WTC11 (cell line): ENCODE measurements at regions not wholly inside any gene's neighbourhood (a gene's known extent, or its start where the extent isn't known, plus 50 kb on each side); places are given as distances from the start of the nearest gene placed in this dataset.

ENCODE experiments used
- ATAC-seq: fragments of 200-7000 bp; cut with Tn5 transposase; 2 replicates; pipeline ENCODE4 v1.10.0; 2021; ENCODE audit warnings: mild to moderate bottlenecking, moderate library complexity
- CTCF ChIA-PET: fragments of 300-600 bp; sonication (Branson Sonifier 250); formaldehyde crosslinking; loops from one replicate; lab custom pipeline; 2021; ENCODE audit warnings: antibody characterized with exemption; lab: Charles Lee
- POLR2A ChIA-PET: fragments of 350-600 bp; sonication (Branson Sonifier 250); formaldehyde crosslinking; loops from one replicate; lab custom pipeline; 2021; ENCODE audit warnings: antibody characterized with exemption; lab: Charles Lee
- DNase-seq: peaks from one replicate; pipeline ENCODE4 v3.0.0; 2021; ENCODE audit warnings: low spot score
- H3K27ac Mint-ChIP-seq: 2 replicates; pipeline ENCODE4 v1.8.0; 2021; ENCODE audit warnings: mixed read lengths
- H3K27me3 Mint-ChIP-seq: 2 replicates; pipeline ENCODE4 v1.8.0; 2021; ENCODE audit warnings: low read depth, mild to moderate bottlenecking, moderate library complexity, mixed read lengths
- H3K36me3 Mint-ChIP-seq: 2 replicates; pipeline ENCODE4 v1.8.0; 2021; ENCODE audit warnings: mixed read lengths
- H3K4me1 Mint-ChIP-seq: 2 replicates; pipeline ENCODE4 v1.8.0; 2022; ENCODE audit warnings: mixed read lengths
- H3K4me3 Mint-ChIP-seq: 2 replicates; pipeline ENCODE4 v1.8.0; 2021; ENCODE audit warnings: mild to moderate bottlenecking, moderate library complexity, mixed read lengths
- H3K9me3 Mint-ChIP-seq: 2 replicates; pipeline ENCODE4 v1.8.0; 2021; ENCODE audit warnings: mixed read lengths
- ATF1 ChIP-seq: sonication (generic); formaldehyde crosslinking; IDR thresholded peaks from 2 replicates; pipeline ENCODE4 v1.8.1; 2023; ENCODE audit warnings: mild to moderate bottlenecking, moderate library complexity, missing genetic modification reagents
- CBFB ChIP-seq: sonication (generic); formaldehyde crosslinking; IDR thresholded peaks from 2 replicates; pipeline ENCODE4 v1.8.1; 2022; ENCODE audit warnings: mild to moderate bottlenecking, low read depth, missing genetic modification reagents
- ETV6 ChIP-seq: sonication (generic); formaldehyde crosslinking; IDR thresholded peaks from 2 replicates; pipeline ENCODE4 v1.8.1; 2022; ENCODE audit warnings: mild to moderate bottlenecking, missing genetic modification reagents
- FOXJ3 ChIP-seq: sonication (generic); formaldehyde crosslinking; IDR thresholded peaks from 2 replicates; pipeline ENCODE4 v1.9.0; 2021; ENCODE audit warnings: missing genetic modification reagents, mild to moderate bottlenecking, borderline replicate concordance
- FOXP1 ChIP-seq: sonication (generic); formaldehyde crosslinking; IDR thresholded peaks from 2 replicates; pipeline ENCODE4 v1.8.0; 2022; ENCODE audit warnings: missing genetic modification reagents, mild to moderate bottlenecking, moderate library complexity, borderline replicate concordance
- GABPB1 ChIP-seq: sonication (generic); formaldehyde crosslinking; IDR thresholded peaks from 2 replicates; pipeline ENCODE4 v1.8.1; 2023; ENCODE audit warnings: mild to moderate bottlenecking, missing genetic modification reagents
- IRF2 ChIP-seq: sonication (generic); formaldehyde crosslinking; IDR thresholded peaks from 2 replicates; pipeline ENCODE4 v1.8.0; 2022; ENCODE audit warnings: low read depth, missing genetic modification reagents, borderline replicate concordance
- NFYB ChIP-seq: sonication (generic); formaldehyde crosslinking; conservative IDR thresholded peaks from 2 replicates; pipeline ENCODE4 v1.8.0; 2022; ENCODE audit warnings: low read depth, missing genetic modification reagents
- NR1H2 ChIP-seq: sonication (generic); formaldehyde crosslinking; IDR thresholded peaks from 2 replicates; pipeline ENCODE4 v1.9.0; 2021; ENCODE audit warnings: mild to moderate bottlenecking, moderate library complexity, missing genetic modification reagents
- NR3C1 ChIP-seq: sonication (generic); formaldehyde crosslinking; conservative IDR thresholded peaks from 2 replicates; pipeline ENCODE4 v1.8.1; 2023; ENCODE audit warnings: low read depth, mild to moderate bottlenecking, missing genetic modification reagents
- SMAD3 ChIP-seq: sonication (generic); formaldehyde crosslinking; IDR thresholded peaks from 2 replicates; pipeline ENCODE4 v1.8.0; 2022; ENCODE audit warnings: missing genetic modification reagents, mild to moderate bottlenecking, borderline replicate concordance
- SMAD4 ChIP-seq: sonication (generic); formaldehyde crosslinking; IDR thresholded peaks from 2 replicates; pipeline ENCODE4 v1.8.0; 2022; ENCODE audit warnings: mild to moderate bottlenecking, missing genetic modification reagents
- ZNF317 ChIP-seq: sonication (generic); formaldehyde crosslinking; IDR thresholded peaks from 2 replicates; pipeline ENCODE4 v1.8.1; 2023; ENCODE audit warnings: low read depth, mild to moderate bottlenecking, moderate library complexity, missing genetic modification reagents, borderline replicate concordance
- ZNF396 ChIP-seq: fragments of 250-450 bp; sonication (Bioruptor Pico); IDR thresholded peaks from 2 replicates; pipeline ENCODE4 v1.8.0; 2021; ENCODE audit warnings: mild to moderate bottlenecking, moderate library complexity, borderline replicate concordance
- ZNF425 ChIP-seq: fragments of 250-450 bp; sonication (Bioruptor Pico); conservative IDR thresholded peaks from 2 replicates; pipeline ENCODE4 v1.9.0; 2021; ENCODE audit warnings: mild to moderate bottlenecking
- ZNF671 ChIP-seq: fragments of 250-450 bp; sonication (Bioruptor Pico); IDR thresholded peaks from 2 replicates; pipeline ENCODE4 v1.8.0; 2021; ENCODE audit warnings: mild to moderate bottlenecking
- TF ChIP-seq, protein P1 (sequence below): sonication (generic); formaldehyde crosslinking; IDR thresholded peaks from 2 replicates; pipeline ENCODE4 v1.8.1; 2022; ENCODE audit warnings: mild to moderate bottlenecking, moderate library complexity, missing genetic modification reagents
- TF ChIP-seq, protein P2 (sequence below): sonication (generic); formaldehyde crosslinking; IDR thresholded peaks from 2 replicates; pipeline ENCODE4 v1.8.1; 2023; ENCODE audit warnings: mild to moderate bottlenecking, missing genetic modification reagents, borderline replicate concordance
- TF ChIP-seq, protein P3 (sequence below): sonication (generic); formaldehyde crosslinking; IDR thresholded peaks from 2 replicates; pipeline ENCODE4 v1.8.0; 2023; ENCODE audit warnings: mild to moderate bottlenecking, missing genetic modification reagents
- TF ChIP-seq, protein P4 (sequence below): sonication (generic); formaldehyde crosslinking; IDR thresholded peaks from 2 replicates; pipeline ENCODE4 v1.8.1; 2023; ENCODE audit warnings: mild to moderate bottlenecking, missing genetic modification reagents

DNA sequence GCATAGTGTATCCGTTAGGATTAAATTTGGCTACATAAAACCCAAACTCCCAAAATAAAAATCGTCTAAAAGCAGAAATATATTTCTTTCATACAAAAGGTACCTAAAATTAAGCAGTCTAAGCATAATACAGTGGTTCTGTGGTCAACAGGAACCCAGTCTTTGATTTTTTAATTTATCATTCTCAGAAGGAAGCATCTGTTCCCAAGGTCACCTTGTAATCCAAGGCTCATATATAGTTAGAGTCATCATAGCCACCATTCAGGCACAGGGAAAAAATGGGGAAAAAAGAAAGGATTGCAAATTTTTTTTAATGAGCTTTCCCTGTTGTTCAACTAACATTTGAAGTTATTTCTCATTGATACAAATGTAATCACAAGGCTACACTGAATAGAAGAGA, 983.2 kb downstream of the PLOD2 start (continued):
- TF ChIP-seq FOXP1 (CRISPR knock-in tag) (no peak), NR1H2 (CRISPR knock-in tag) (no peak), FOXJ3 (CRISPR knock-in tag) (no peak), NR3C1 (no peak)
- TF ChIP-seq, protein P1, sequence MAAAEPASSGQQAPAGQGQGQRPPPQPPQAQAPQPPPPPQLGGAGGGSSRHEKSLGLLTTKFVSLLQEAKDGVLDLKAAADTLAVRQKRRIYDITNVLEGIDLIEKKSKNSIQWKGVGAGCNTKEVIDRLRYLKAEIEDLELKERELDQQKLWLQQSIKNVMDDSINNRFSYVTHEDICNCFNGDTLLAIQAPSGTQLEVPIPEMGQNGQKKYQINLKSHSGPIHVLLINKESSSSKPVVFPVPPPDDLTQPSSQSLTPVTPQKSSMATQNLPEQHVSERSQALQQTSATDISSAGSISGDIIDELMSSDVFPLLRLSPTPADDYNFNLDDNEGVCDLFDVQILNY: no peak
- TF ChIP-seq, all 79 proteins: peak for 0

GRCh38 chr3:145182196-145182911, 978.6 kb downstream of the PLOD2 start:
- Mint-ChIP-seq H3K9me3 (no peaks in the 10 kb centered on the region), H3K4me1 (peaks cover 16% of the 10 kb centered on the region)
- TF ChIP-seq, protein P2, sequence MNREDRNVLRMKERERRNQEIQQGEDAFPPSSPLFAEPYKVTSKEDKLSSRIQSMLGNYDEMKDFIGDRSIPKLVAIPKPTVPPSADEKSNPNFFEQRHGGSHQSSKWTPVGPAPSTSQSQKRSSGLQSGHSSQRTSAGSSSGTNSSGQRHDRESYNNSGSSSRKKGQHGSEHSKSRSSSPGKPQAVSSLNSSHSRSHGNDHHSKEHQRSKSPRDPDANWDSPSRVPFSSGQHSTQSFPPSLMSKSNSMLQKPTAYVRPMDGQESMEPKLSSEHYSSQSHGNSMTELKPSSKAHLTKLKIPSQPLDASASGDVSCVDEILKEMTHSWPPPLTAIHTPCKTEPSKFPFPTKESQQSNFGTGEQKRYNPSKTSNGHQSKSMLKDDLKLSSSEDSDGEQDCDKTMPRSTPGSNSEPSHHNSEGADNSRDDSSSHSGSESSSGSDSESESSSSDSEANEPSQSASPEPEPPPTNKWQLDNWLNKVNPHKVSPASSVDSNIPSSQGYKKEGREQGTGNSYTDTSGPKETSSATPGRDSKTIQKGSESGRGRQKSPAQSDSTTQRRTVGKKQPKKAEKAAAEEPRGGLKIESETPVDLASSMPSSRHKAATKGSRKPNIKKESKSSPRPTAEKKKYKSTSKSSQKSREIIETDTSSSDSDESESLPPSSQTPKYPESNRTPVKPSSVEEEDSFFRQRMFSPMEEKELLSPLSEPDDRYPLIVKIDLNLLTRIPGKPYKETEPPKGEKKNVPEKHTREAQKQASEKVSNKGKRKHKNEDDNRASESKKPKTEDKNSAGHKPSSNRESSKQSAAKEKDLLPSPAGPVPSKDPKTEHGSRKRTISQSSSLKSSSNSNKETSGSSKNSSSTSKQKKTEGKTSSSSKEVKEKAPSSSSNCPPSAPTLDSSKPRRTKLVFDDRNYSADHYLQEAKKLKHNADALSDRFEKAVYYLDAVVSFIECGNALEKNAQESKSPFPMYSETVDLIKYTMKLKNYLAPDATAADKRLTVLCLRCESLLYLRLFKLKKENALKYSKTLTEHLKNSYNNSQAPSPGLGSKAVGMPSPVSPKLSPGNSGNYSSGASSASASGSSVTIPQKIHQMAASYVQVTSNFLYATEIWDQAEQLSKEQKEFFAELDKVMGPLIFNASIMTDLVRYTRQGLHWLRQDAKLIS: no peak
- TF ChIP-seq GABPB1: no peak
- no peak for TF ChIP-seq ATF1
- TF ChIP-seq ZNF425 (CRISPR knock-in tag): no peak
- no peak for TF ChIP-seq CBFB (CRISPR knock-in tag)
- TF ChIP-seq ZNF317 (CRISPR knock-in tag): no peak
- TF ChIP-seq ZNF396 (CRISPR knock-in tag): no peak
- no peak for TF ChIP-seq ZNF671 (CRISPR knock-in tag)
- TF ChIP-seq ETV6 (CRISPR knock-in tag): no peak
- no peak for TF ChIP-seq IRF2
- TF ChIP-seq, protein P3, sequence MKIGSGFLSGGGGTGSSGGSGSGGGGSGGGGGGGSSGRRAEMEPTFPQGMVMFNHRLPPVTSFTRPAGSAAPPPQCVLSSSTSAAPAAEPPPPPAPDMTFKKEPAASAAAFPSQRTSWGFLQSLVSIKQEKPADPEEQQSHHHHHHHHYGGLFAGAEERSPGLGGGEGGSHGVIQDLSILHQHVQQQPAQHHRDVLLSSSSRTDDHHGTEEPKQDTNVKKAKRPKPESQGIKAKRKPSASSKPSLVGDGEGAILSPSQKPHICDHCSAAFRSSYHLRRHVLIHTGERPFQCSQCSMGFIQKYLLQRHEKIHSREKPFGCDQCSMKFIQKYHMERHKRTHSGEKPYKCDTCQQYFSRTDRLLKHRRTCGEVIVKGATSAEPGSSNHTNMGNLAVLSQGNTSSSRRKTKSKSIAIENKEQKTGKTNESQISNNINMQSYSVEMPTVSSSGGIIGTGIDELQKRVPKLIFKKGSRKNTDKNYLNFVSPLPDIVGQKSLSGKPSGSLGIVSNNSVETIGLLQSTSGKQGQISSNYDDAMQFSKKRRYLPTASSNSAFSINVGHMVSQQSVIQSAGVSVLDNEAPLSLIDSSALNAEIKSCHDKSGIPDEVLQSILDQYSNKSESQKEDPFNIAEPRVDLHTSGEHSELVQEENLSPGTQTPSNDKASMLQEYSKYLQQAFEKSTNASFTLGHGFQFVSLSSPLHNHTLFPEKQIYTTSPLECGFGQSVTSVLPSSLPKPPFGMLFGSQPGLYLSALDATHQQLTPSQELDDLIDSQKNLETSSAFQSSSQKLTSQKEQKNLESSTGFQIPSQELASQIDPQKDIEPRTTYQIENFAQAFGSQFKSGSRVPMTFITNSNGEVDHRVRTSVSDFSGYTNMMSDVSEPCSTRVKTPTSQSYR (CRISPR knock-in tag): no peak
- TF ChIP-seq, protein P4, sequence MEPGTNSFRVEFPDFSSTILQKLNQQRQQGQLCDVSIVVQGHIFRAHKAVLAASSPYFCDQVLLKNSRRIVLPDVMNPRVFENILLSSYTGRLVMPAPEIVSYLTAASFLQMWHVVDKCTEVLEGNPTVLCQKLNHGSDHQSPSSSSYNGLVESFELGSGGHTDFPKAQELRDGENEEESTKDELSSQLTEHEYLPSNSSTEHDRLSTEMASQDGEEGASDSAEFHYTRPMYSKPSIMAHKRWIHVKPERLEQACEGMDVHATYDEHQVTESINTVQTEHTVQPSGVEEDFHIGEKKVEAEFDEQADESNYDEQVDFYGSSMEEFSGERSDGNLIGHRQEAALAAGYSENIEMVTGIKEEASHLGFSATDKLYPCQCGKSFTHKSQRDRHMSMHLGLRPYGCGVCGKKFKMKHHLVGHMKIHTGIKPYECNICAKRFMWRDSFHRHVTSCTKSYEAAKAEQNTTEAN: no peak
- TF ChIP-seq NFYB (CRISPR knock-in tag): no peak
- no peak for TF ChIP-seq SMAD3 (CRISPR knock-in tag)
- TF ChIP-seq SMAD4: no peak
- TF ChIP-seq, all 79 proteins: peak for 0
- H3K27me3 Mint-ChIP-seq: no peaks in the 10 kb centered on the region
- no peaks in the 10 kb centered on the region for H3K36me3 Mint-ChIP-seq
- no peak overlapping the region for H3K4me3 Mint-ChIP-seq
- ChIA-PET CTCF (no interaction called here), POLR2A (no interaction called here)
- DNase-seq: no peak
- no peak for ATAC-seq
- H3K27ac Mint-ChIP-seq: no peak overlapping the region
